Mesodermal cell (in vitro differentiated cells): ENCODE measurements at regions not wholly inside any gene's neighbourhood (a gene's known extent, or its start where the extent isn't known, plus 50 kb on each side); places are given as distances from the start of the nearest gene placed in this dataset.

Experiments used
- H3K27ac ChIP-seq: 2 replicates; pipeline ENCODE4 v1.7.0; 2013; ENCODE audit warnings: mild to moderate bottlenecking, low read depth, low read length, moderate library complexity; ENCODE audit not compliant: severe bottlenecking
- H3K36me3 ChIP-seq: 2 replicates; pipeline ENCODE4 v1.7.1; 2013; ENCODE audit warnings: mild to moderate bottlenecking, low read length, moderate library complexity; ENCODE audit not compliant: control insufficient read depth, insufficient read depth
- H3K4me1 ChIP-seq: one replicate; pipeline ENCODE4 v1.7.1; 2013; ENCODE audit warnings: mild to moderate bottlenecking, low read length; ENCODE audit not compliant: insufficient read depth, control insufficient read depth, poor library complexity, severe bottlenecking
- H3K4me3 ChIP-seq: 2 replicates; pipeline ENCODE4 v1.7.0; 2013; ENCODE audit warnings: low read length, control low read depth, mild to moderate bottlenecking; ENCODE audit not compliant: insufficient read depth, poor library complexity, severe bottlenecking; ENCODE audit errors: extremely low read depth
- H3K9me3 ChIP-seq: 2 replicates; pipeline ENCODE4 v1.7.1; 2013; ENCODE audit warnings: mild to moderate bottlenecking, low read length, moderate library complexity; ENCODE audit not compliant: control insufficient read depth
- WGBS, 2 experiments: methylation state at CpG; one replicate each; pipeline ENCODE4 v1.1.5; 2013; ENCODE audit warnings: missing lambda C conversion rate in 2 of 2; ENCODE audit not compliant: insufficient coverage in 2 of 2; 5-methylcytosine and 5-hydroxymethylcytosine counted together

- H3K27ac ChIP-seq: no peak overlapping the region
- no peaks in the 10 kb centered on the region for H3K4me1 ChIP-seq
- H3K4me3 ChIP-seq: no peak overlapping the region
- no peaks in the 10 kb centered on the region for H3K36me3 ChIP-seq
- WGBS, 2 experiments: 93 to 100% methylated on average over 2 to 3 of the region's 4 CpGs
- no peaks in the 10 kb centered on the region for H3K9me3 ChIP-seq
Measured at GRCh38 chr14:89017417-89017816, 193.0 kb downstream of the TTC8 start.

GRCh38 chr14:89022274-89022673, 197.8 kb downstream of the TTC8 start:
- no peaks in the 10 kb centered on the region for H3K4me1 ChIP-seq
- no peak overlapping the region for H3K4me3 ChIP-seq
- WGBS, 2 experiments: 89 to 100% methylated on average over 1 of the region's 4 CpGs
- no peaks in the 10 kb centered on the region for H3K9me3 ChIP-seq
- H3K27ac ChIP-seq: no peak overlapping the region
- no peaks in the 10 kb centered on the region for H3K36me3 ChIP-seq

GRCh38 chr14:89024691-89025090, 200.2 kb downstream of the TTC8 start:
- no peaks in the 10 kb centered on the region for H3K9me3 ChIP-seq
- H3K4me3 ChIP-seq: no peak overlapping the region
- WGBS, 2 experiments: 87 to 95% methylated on average over 3 to 4 of the region's 4 CpGs

GRCh38 chr14:89025561-89026236, 201.2 kb downstream of the TTC8 start:
- Histone ChIP-seq H3K4me3 (no peak overlapping the region), H3K9me3 (no peaks in the 10 kb centered on the region), H3K36me3 (no peaks in the 10 kb centered on the region), H3K4me1 (no peaks in the 10 kb centered on the region), H3K27ac (no peak overlapping the region)
- WGBS, 2 experiments: 88 to 92% methylated on average over 11 to 12 of the region's 15 CpGs

More at GRCh38 chr14:89024691-89025090, 200.2 kb downstream of the TTC8 start:
- H3K27ac ChIP-seq: no peak overlapping the region
- H3K36me3 ChIP-seq: no peaks in the 10 kb centered on the region
- no peaks in the 10 kb centered on the region for H3K4me1 ChIP-seq

GRCh38 chr14:89027097-89027740, 202.8 kb downstream of the TTC8 start:
- Histone ChIP-seq H3K9me3 (no peaks in the 10 kb centered on the region), H3K27ac (no peak overlapping the region), H3K4me1 (no peaks in the 10 kb centered on the region), H3K4me3 (peak overlapping the region; percentile 40), H3K36me3 (no peaks in the 10 kb centered on the region)
- WGBS, 2 experiments: 2 to 3% methylated on average over 34 to 54 of the region's 68 CpGs

- Histone ChIP-seq H3K36me3 (no peaks in the 10 kb centered on the region), H3K27ac (no peak overlapping the region), H3K9me3 (no peaks in the 10 kb centered on the region), H3K4me1 (no peaks in the 10 kb centered on the region), H3K4me3 (no peak overlapping the region)
- 83 to 84% methylated on average over 1 to 2 of the region's 3 CpGs for WGBS, 2 experiments
Measured at GRCh38 chr14:89028462-89029134, 204.1 kb downstream of the TTC8 start.

- no peaks in the 10 kb centered on the region for H3K36me3 ChIP-seq
- H3K27ac ChIP-seq: no peak overlapping the region
- H3K4me1 ChIP-seq: no peaks in the 10 kb centered on the region
- WGBS, 2 experiments: 82 to 88% methylated on average over 9 of the region's 9 CpGs
- no peaks in the 10 kb centered on the region for H3K9me3 ChIP-seq
- no peak overlapping the region for H3K4me3 ChIP-seq
Measured at GRCh38 chr14:89029961-89030694, 205.7 kb downstream of the TTC8 start.

GRCh38 chr14:89030921-89031320, 206.5 kb downstream of the TTC8 start:
- Histone ChIP-seq H3K27ac (no peak overlapping the region), H3K9me3 (no peaks in the 10 kb centered on the region), H3K4me3 (no peak overlapping the region), H3K36me3 (no peaks in the 10 kb centered on the region), H3K4me1 (no peaks in the 10 kb centered on the region)
- WGBS, 2 experiments: 89 to 100% methylated on average over 1 to 3 of the region's 3 CpGs

GRCh38 chr14:89032086-89032649, 207.7 kb downstream of the TTC8 start:
- no peaks in the 10 kb centered on the region for H3K4me1 ChIP-seq
- no peaks in the 10 kb centered on the region for H3K36me3 ChIP-seq
- no peak overlapping the region for H3K4me3 ChIP-seq
- no peaks in the 10 kb centered on the region for H3K9me3 ChIP-seq
- no peak overlapping the region for H3K27ac ChIP-seq
- 90 to 100% methylated on average over 4 to 5 of the region's 8 CpGs for WGBS, 2 experiments

- H3K9me3 ChIP-seq: no peaks in the 10 kb centered on the region
- no peak overlapping the region for H3K4me3 ChIP-seq
- H3K4me1 ChIP-seq: no peaks in the 10 kb centered on the region
- H3K36me3 ChIP-seq: no peaks in the 10 kb centered on the region
- H3K27ac ChIP-seq: no peak overlapping the region
- 84 to 97% methylated on average over 6 of the region's 6 CpGs for WGBS, 2 experiments
Measured at GRCh38 chr14:89033756-89034155, 209.3 kb downstream of the TTC8 start.
